Endothelial cell of hepatic sinusoid (primary cell): ENCODE measurements at regions not wholly inside any gene's neighbourhood (a gene's known extent, or its start where the extent isn't known, plus 50 kb on each side); places are given as distances from the start of the nearest gene placed in this dataset.

Experiments used
- in situ Hi-C: cut with HindIII; loops from 2 replicates; pipeline ENCODE4 v1.10.0; 2017; ENCODE audit warnings: low sequenced_read_pairs

GRCh38 chr3:106018102-106018501 lies 149.3 kb upstream of the CBLB start:
- in situ Hi-C loops, result no loop called here

- in situ Hi-C loops, result no loop called here
Observed at GRCh38 chr3:106018929-106019550, 150.2 kb upstream of the CBLB start.

DNA sequence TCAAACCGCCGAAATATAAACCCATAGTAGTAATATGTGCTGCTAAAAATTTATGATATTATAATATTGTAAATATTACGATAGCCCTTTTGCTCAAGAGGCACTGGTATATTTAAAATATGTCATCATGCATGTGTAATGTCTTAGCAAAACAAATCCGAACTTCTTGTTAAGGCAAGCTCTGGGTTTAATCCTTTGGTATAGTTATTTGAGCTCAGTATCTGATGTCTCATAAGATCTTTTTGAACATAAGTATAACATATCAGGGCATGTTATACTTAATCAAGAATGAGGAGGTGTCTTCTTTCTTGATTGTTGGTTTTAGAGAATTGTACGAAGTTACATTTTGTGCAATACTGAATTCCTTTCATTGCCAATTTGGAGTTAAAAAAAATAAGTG lies 154.1 kb upstream of the CBLB start:
- in situ Hi-C loops, result no loop called here

GRCh38 chr3:106025151-106025722 lies 156.4 kb upstream of the CBLB start:
- in situ Hi-C loops, result no loop called here

GRCh38 chr3:106029954-106030626 lies 161.3 kb upstream of the CBLB start:
- in situ Hi-C loops, result no loop called here

- in situ Hi-C loops, result no loop called here
Observed at GRCh38 chr3:106030627-106030963, 161.8 kb upstream of the CBLB start.

DNA sequence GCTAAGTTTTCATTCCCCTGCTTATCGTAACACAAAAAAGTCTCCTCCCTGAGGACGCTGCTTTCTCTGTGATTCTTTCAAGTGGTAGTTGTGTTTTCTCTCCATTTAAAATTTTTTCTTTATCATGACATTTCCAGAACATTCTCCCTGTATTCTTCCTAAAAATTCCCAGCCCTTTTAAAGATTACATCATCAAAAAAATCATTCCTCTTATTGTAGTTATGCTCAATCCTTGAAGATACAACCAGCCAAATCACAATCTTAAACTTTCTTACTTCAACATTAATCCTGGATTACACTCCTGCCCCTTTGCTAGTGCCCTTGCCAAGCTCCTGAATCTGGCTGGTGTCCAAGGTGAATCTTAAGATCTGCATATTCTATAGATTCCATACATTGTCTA lies 163.7 kb upstream of the CBLB start:
- in situ Hi-C loops, result no loop called here

DNA sequence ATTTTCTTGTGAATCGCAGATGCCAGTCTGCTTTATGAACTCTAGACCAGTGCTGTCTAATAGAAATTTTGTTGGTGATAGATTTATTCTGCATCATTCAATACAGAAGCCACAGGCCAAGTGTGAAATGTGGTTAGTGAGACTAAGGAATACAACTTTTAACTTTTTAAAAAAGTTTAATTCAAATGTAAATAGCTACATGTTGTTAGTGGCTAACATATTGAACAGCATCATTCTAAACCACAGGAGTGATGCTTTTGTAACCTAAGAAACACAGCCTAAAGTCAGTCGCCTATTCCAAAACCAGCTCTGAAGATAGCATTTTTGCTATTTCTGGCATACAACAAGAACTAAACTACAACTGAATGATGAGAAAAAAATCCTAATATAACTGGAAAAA lies 164.8 kb upstream of the CBLB start:
- in situ Hi-C loops, result no loop called here

DNA sequence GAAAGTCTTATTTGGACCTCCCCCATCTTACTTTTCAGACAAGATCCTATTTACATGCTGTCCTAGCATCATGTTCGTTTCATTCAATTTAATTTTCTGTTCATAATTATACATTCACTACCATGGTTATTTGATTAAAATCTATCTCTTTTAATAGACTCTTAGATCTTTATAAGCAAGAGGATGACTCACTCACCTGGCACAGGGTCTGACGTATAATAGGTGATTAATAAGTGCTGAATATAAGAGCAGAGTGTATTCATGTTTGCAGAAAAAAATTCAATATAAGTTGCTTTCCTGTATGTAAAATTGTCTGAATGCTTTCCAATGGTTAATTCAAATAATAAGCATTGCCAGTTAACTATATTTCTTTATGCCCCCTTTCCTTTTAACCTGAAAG lies 165.5 kb upstream of the CBLB start:
- in situ Hi-C loops, result no loop called here

DNA sequence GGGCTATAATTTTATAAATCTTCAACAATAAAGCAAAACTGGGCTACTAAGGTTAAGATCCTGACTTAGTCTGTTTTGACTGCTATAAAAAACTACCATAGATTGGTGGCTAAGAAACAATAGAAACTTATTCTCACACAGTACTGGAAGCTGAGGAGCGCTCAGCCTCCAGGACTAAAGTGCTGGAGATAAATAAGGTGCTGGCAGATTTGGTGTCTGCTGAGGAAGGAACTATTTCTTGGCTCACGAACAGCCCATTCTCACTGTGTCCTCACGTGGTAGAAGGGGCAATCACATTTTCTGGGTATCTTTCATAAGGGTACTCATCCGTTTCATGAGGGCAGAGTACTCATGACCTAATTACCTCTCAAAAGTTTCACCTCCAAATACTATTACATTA lies 166.8 kb upstream of the CBLB start:
- in situ Hi-C loops, result no loop called here

- in situ Hi-C loops, result no loop called here
Observed at GRCh38 chr3:106036696-106037095, 167.9 kb upstream of the CBLB start.

- in situ Hi-C loops, result no loop called here
Observed at GRCh38 chr3:106047221-106047620, 178.4 kb upstream of the CBLB start.

DNA sequence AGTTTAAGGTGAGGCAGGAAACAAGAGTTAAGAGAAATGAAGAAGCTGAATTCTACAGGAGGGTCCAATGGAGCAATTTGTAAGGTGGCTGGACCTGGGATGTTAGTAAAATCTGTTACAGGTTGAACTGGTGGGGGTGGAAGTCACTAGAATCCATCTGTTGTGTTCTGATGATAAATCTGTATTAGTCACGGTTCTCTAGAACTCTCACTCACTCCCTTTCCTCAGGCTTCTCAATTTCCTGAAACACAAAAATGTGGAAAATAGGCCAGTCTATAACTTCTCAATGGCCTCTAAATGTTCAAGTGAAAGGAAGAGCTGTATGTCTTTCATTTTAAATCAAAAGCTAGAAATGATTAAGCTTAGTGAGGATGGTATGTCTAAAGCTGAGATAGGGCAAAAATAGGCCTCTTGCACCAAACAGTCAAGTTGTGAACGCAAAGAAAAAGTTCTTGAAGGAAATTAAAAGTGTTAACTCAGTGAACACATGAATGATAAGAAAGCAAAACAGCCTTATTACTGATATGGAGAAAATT lies 180.2 kb upstream of the CBLB start:
- in situ Hi-C loops, result no loop called here

- in situ Hi-C loops, result no loop called here
Observed at GRCh38 chr3:106049821-106050220, 181.0 kb upstream of the CBLB start.

DNA sequence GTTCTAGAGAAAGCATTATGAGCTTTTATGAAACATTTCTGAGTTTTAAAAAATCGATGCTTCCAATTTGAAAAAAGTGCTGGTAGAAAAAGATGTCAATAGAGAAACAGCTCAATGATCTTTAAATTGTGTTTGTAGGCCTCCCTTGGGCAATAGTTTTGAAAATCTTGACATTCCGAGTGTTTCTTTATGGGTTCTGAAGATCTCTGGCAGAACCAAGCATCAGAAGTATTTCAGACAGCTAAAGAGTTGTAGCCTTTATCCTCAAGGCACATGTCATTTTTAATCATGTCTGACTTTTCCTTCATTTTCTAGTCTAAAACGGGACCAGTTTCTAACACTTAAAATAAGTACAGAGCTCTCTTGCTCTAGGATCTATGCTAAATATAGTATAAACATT lies 188.1 kb upstream of the CBLB start:
- in situ Hi-C loops, result no loop called here

DNA sequence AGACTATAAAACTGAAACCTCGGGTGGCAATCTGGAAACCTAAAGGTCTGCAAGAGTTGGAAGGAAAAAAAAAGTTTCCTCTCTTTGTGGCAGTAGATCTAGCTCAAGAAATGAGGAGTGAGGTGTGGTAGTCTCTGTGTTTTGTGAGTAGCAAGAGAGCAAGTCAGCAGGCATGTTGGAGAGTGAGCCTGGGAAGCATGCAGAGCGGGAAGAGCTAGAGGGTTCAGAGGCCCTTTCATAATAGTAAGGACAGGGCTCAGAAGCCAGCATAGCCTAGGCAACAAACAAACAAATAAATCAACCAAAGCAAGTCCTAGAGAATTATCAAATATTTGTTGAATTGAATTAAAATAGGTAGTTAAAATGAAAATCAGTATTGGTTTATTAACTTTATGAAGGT lies 189.7 kb upstream of the CBLB start:
- in situ Hi-C loops, result no loop called here

GRCh38 chr3:106059953-106060517 lies 191.2 kb upstream of the CBLB start:
- in situ Hi-C loops, result no loop called here

- in situ Hi-C loops, result no loop called here
Observed at GRCh38 chr3:106063909-106064308, 195.1 kb upstream of the CBLB start.

- in situ Hi-C loops, result no loop called here
Observed at GRCh38 chr3:106065831-106066230, 197.0 kb upstream of the CBLB start.

GRCh38 chr3:106067711-106068110 lies 198.9 kb upstream of the CBLB start:
- in situ Hi-C loops, result no loop called here

DNA sequence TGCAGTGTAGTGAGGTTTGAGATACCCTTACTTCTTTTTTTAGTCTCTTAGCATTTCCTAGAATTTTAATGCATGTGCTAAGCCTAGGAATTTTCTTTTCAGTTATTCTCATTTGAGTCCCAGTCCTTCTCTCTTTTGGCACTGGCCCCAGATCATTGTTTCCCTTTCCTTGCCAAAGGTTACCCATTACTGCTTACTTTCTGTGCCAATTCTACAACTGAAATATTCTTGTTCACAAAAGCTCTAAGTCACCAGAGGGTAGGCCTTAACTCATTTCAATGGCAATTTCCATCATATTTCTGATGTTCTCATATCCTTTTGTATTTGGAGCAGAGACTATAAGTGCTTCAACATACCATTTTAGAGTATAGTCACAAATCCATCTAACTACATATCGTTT lies 199.6 kb upstream of the CBLB start:
- in situ Hi-C loops, result no loop called here

- in situ Hi-C loops, result no loop called here
Observed at GRCh38 chr3:106068795-106069194, 200.0 kb upstream of the CBLB start.
